Coronary artery (tissue), 2 donors: ENCODE measurements at regions not wholly inside any gene's neighbourhood (a gene's known extent, or its start where the extent isn't known, plus 50 kb on each side); places are given as distances from the start of the nearest gene placed in this dataset.

Experiments
- DNase-seq: peaks from one replicate; pipeline ENCODE4 v3.0.0-alpha.2; 2017; ENCODE audit warnings: low spot score
- H3K27ac ChIP-seq, 2 donors: fragments of 200-600 bp; sonication (generic); one replicate each; pipeline ENCODE4 v1.5.1; 2016 to 2019
- H3K4me3 ChIP-seq: fragments of 200-600 bp; sonication (generic); 2 replicates; pipeline ENCODE4 v1.5.1; 2016; ENCODE audit warnings: mild to moderate bottlenecking, moderate library complexity
- CTCF ChIP-seq: fragments of 200-600 bp; sonication (generic); IDR thresholded peaks from one replicate; pipeline ENCODE4 v1.5.1; 2019; ENCODE audit warnings: antibody characterized with exemption

GRCh38 chr10:33493497-33493896, 159.0 kb upstream of the NRP1 start:
- no peak for DNase-seq
- Histone ChIP-seq H3K4me3 (no peak overlapping the region), H3K27ac (no peak overlapping the region)
- no peak for TF ChIP-seq CTCF

- no peak overlapping the region for H3K27ac ChIP-seq
- no peak overlapping the region for H3K4me3 ChIP-seq
- TF ChIP-seq CTCF = no peak
- no peak for DNase-seq
Observed at GRCh38 chr10:33492701-33493345, 158.4 kb upstream of the NRP1 start.

- Histone ChIP-seq H3K4me3 (no peak overlapping the region), H3K27ac (peak overlapping the region in 1 of 2 donors; percentile 30)
- DNase-seq = no peak
- TF ChIP-seq CTCF = no peak
Observed at GRCh38 chr10:33489501-33490176, 155.2 kb upstream of the NRP1 start.

- H3K27ac ChIP-seq = no peak overlapping the region
- peak overlapping the region; percentile 42 for H3K4me3 ChIP-seq
- DNase-seq = no peak
- TF ChIP-seq CTCF = no peak
Observed at GRCh38 chr10:33487014-33487776, 152.7 kb upstream of the NRP1 start.

GRCh38 chr10:33485276-33485675, 150.8 kb upstream of the NRP1 start:
- no peak for DNase-seq
- no peak for TF ChIP-seq CTCF
- no peak overlapping the region for H3K27ac ChIP-seq
- H3K4me3 ChIP-seq = no peak overlapping the region

GRCh38 chr10:33484787-33485186, 150.3 kb upstream of the NRP1 start:
- no peak for TF ChIP-seq CTCF
- no peak for DNase-seq
- Histone ChIP-seq H3K4me3 (no peak overlapping the region), H3K27ac (no peak overlapping the region)
